Gastroesophageal sphincter (tissue), 4 donors: ENCODE measurements at regions not wholly inside any gene's neighbourhood (a gene's known extent, or its start where the extent isn't known, plus 50 kb on each side); places are given as distances from the start of the nearest gene placed in this dataset.

Source experiments
- ATAC-seq: fragments of 150-250 bp; one replicate; pipeline ENCODE4 v1.9.1; 2016; ENCODE audit warnings: mild to moderate bottlenecking, moderate library complexity
- H3K27ac ChIP-seq, 4 donors: fragments of 200-600 bp; sonication (generic) in 3 of 4; 1 replicate in 3 of 4; 2 replicates in 1 of 4; pipeline ENCODE4 v1.5.1; 2016 to 2019
- H3K27me3 ChIP-seq: fragments of 200-600 bp; sonication (generic); one replicate; pipeline ENCODE4 v1.5.1; 2019
- H3K36me3 ChIP-seq, 2 donors: fragments of 200-600 bp; sonication (generic); one replicate each; pipeline ENCODE4 v1.5.1; 2019; ENCODE audit warnings: control low read depth in 1 of 2
- H3K4me1 ChIP-seq, 3 donors: fragments of 200-600 bp; sonication (generic); 1 replicate in 2 of 3; 2 replicates in 1 of 3; pipeline ENCODE4 v1.5.1; 2016 to 2019; ENCODE audit warnings: control low read depth in 2 of 3
- H3K4me3 ChIP-seq, 2 donors: fragments of 200-600 bp; sonication (generic); one replicate each; pipeline ENCODE4 v1.5.1; 2019; ENCODE audit warnings: mild to moderate bottlenecking in 1 of 2, moderate library complexity in 1 of 2
- H3K9me3 ChIP-seq, 3 donors: fragments of 200-600 bp; sonication (generic); one replicate each; pipeline ENCODE4 v1.5.1; 2017 to 2019; ENCODE audit warnings: control low read depth in 2 of 3
- EP300 ChIP-seq: sonication (generic); formaldehyde crosslinking; IDR thresholded peaks from one replicate; pipeline ENCODE4 v1.6.1; 2017; ENCODE audit warnings: antibody characterized with exemption, mild to moderate bottlenecking
- POLR2A ChIP-seq, 2 donors: fragments of 450-650 bp; IDR thresholded peaks; one replicate each; pipeline ENCODE4 v1.6.1; 2017; ENCODE audit warnings: antibody characterized with exemption in 2 of 2, mild to moderate bottlenecking in 2 of 2, moderate library complexity in 1 of 2
- POLR2AphosphoS5 ChIP-seq: sonication (generic); formaldehyde crosslinking; IDR thresholded peaks from one replicate; pipeline ENCODE4 v1.6.1; 2017; ENCODE audit warnings: antibody characterized with exemption
- WGBS, 2 donors: methylation state at CpG; one replicate each; pipeline ENCODE4 v1.1.5; 2018; ENCODE audit warnings: low coverage in 1 of 2; 5-methylcytosine and 5-hydroxymethylcytosine counted together
- TF ChIP-seq, protein P1 (sequence below), 4 experiments: fragments of 200-600 bp in 2 of 4; fragments of 450-650 bp in 2 of 4; sonication (generic) in 1 of 4; IDR thresholded peaks; one replicate each; pipeline ENCODE4 v1.5.1; 2017 to 2019; ENCODE audit warnings: antibody characterized with exemption in 4 of 4, mild to moderate bottlenecking in 2 of 4, moderate library complexity in 2 of 4

DNA sequence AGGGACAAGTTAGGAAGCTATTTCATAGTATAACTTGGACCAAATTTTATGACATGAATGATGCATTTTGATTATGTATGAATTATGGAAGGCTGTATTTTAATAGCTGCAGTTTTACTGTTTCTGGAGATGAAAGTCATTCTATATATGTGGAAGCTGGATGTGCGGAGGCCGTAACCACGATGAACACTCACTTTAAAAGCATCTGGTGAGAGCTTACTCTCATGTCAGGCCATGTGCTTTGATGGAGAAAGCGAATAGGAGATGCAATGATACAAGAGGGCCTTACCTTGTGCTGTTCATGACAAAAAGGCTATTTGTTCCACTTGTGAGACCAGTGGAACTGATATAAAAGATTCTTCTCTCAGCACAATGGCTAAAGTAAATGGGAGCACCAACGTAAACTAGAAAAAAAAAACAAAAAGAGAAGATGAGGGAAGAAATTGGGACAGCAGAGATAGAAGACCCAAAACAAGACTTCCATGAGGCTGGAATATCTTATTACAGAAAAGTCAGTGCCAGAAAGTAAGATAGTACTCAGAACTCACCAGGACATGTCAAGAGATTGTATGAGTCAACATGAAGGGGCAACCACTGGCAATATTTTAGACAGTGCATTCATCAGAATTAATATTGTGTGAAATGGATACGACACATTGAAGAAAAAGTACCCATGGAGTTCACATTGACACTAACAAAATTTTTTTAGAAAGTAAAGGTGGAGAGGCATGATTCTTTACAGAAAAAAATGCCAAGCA is 63.3 kb upstream of the GAB1 start:
- H3K27ac ChIP-seq, result no peak overlapping the region
- H3K9me3 ChIP-seq, result no peaks in the 10 kb centered on the region
- no peaks in the 10 kb centered on the region for H3K36me3 ChIP-seq
- no peak overlapping the region for H3K4me3 ChIP-seq
- no peak for ATAC-seq
- no peaks in the 10 kb centered on the region for H3K27me3 ChIP-seq
- WGBS, 2 donors, result 85 to 90% methylated on average over 4 to 6 of the region's 6 CpGs
- peaks cover 0 to 11% (median 0%) of the 10 kb centered on the region in 3 donors for H3K4me1 ChIP-seq
- TF ChIP-seq POLR2AphosphoS5, result no peak
- TF ChIP-seq POLR2A (IDR thresholded peaks at IDR 0.05), result no peak
- TF ChIP-seq EP300, result no peak
- TF ChIP-seq, protein P1, sequence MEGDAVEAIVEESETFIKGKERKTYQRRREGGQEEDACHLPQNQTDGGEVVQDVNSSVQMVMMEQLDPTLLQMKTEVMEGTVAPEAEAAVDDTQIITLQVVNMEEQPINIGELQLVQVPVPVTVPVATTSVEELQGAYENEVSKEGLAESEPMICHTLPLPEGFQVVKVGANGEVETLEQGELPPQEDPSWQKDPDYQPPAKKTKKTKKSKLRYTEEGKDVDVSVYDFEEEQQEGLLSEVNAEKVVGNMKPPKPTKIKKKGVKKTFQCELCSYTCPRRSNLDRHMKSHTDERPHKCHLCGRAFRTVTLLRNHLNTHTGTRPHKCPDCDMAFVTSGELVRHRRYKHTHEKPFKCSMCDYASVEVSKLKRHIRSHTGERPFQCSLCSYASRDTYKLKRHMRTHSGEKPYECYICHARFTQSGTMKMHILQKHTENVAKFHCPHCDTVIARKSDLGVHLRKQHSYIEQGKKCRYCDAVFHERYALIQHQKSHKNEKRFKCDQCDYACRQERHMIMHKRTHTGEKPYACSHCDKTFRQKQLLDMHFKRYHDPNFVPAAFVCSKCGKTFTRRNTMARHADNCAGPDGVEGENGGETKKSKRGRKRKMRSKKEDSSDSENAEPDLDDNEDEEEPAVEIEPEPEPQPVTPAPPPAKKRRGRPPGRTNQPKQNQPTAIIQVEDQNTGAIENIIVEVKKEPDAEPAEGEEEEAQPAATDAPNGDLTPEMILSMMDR (IDR thresholded peaks at IDR 0.05), result no peak

DNA sequence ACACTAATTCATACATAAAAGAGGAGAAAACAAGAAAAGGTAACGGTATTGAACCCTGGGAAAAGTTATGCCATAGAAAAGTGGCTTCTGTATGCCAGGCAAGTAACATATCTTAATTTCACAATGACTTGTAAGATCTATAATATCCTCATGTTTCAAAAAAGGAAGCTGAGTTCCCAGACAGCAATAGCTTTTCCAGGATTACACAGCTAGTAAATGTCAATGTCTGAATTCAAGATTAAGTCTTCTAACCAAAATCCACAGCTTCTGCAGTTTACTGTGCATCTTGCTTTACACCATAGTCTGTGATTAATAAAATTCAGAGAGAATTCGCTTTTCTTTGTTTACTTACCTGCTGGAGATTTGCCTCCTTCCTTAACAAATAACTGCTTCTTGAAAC is 55.8 kb upstream of the GAB1 start:
- peaks cover 4 to 17% (median 4%) of the 10 kb centered on the region in 3 donors for H3K4me1 ChIP-seq
- no peaks in the 10 kb centered on the region for H3K36me3 ChIP-seq
- TF ChIP-seq, protein P1 (IDR thresholded peaks at IDR 0.05), result no peak
- TF ChIP-seq POLR2A (IDR thresholded peaks at IDR 0.05), result no peak
- no peak for TF ChIP-seq EP300
- no peak for TF ChIP-seq POLR2AphosphoS5
- WGBS, 2 donors, result 74 to 85% methylated on average over 2 of the region's 2 CpGs
- no peak for ATAC-seq
- no peak overlapping the region for H3K27ac ChIP-seq
- H3K9me3 ChIP-seq, result no peaks in the 10 kb centered on the region
- no peak overlapping the region for H3K4me3 ChIP-seq
- no peaks in the 10 kb centered on the region for H3K27me3 ChIP-seq

DNA sequence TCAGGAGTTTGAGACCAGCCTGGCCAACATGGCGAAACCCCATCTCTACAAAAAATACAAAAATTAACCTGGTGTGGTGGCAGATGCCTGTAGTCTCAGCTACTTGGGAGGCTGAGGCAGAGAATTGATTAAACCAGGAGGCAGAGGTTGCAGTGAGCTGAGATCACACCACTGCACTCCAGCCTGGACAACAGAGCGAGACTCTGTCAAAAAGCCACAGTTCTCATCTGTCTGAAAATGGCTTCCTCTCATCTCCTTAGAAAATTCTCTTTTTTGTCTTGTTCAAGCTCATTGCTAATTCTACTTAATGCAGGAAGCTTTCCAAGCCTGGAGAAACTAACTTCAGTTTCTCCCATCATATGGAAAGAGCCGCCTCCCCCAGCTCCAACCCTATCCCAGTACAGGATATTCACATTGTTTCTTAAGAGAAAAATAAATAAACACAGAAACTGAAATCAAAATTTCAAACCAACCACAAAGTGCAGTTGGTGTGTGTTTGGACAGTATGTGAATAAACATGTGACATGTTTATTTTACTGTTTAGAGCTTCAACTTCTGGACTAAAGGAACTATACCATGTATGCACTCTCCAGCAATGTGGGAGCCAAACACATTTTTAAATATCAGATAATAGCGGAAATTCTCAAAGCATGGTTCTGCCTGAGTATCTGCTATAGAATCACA is 55.0 kb upstream of the GAB1 start:
- no peaks in the 10 kb centered on the region for H3K36me3 ChIP-seq
- TF ChIP-seq POLR2A (IDR thresholded peaks at IDR 0.05) (no peak), POLR2AphosphoS5 (no peak), EP300 (no peak)
- TF ChIP-seq, protein P1 (IDR thresholded peaks at IDR 0.05), result no peak
- H3K27me3 ChIP-seq, result no peaks in the 10 kb centered on the region
- H3K27ac ChIP-seq, result peak overlapping the region in 1 of 4 donors; percentile 12
- ATAC-seq, result no peak
- peaks cover 6 to 25% (median 10%) of the 10 kb centered on the region in 3 donors for H3K4me1 ChIP-seq
- 77 to 86% methylated on average over 3 to 4 of the region's 4 CpGs for WGBS, 2 donors
- H3K4me3 ChIP-seq, result no peak overlapping the region
- H3K9me3 ChIP-seq, result no peaks in the 10 kb centered on the region

DNA sequence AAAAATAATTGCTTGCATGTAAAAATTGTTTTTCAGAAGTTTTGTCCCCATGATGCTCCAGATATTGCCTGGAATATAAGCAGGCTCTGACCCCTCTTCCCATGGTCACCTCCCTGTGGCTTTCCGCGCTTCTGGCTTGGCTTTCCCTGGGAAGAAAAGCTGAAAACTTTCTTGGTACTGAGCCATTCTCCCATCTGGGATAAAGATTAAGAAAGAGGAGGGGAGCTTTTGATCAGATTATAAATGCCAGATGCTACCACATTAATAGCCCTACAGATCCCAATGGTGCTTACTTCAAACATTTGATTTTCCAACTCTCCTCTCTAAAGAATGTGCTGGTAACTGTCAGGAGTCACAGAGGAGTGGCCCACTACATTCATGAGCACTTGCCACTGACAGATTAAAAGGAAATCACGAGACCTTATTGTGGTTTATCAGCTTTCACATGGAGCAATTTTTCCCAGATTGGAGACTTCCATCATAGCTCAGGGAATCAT is 54.4 kb upstream of the GAB1 start:
- TF ChIP-seq POLR2AphosphoS5 (no peak), POLR2A (IDR thresholded peaks at IDR 0.05) (no peak), EP300 (no peak)
- TF ChIP-seq, protein P1 (IDR thresholded peaks at IDR 0.05), result no peak
- no peaks in the 10 kb centered on the region for H3K27me3 ChIP-seq
- H3K9me3 ChIP-seq, result no peaks in the 10 kb centered on the region
- peak overlapping the region in 1 of 4 donors; percentile 12 for H3K27ac ChIP-seq
- ATAC-seq, result peak; percentile 29
- no peaks in the 10 kb centered on the region for H3K36me3 ChIP-seq
- H3K4me1 ChIP-seq, result peaks cover 8 to 31% (median 10%) of the 10 kb centered on the region in 3 donors
- H3K4me3 ChIP-seq, result no peak overlapping the region
- 21 to 61% methylated on average over 2 to 3 of the region's 3 CpGs for WGBS, 2 donors
